VCaP (cell line): ENCODE measurements at regions not wholly inside any gene's neighbourhood (a gene's known extent, or its start where the extent isn't known, plus 50 kb on each side); places are given as distances from the start of the nearest gene placed in this dataset.

Source experiments
- H3K27ac ChIP-seq: fragments of 450-650 bp; 2 replicates; pipeline ENCODE4 v1.5.1; 2017
- CTCF ChIP-seq: fragments of 450-650 bp; conservative IDR thresholded peaks from 2 replicates; pipeline ENCODE4 v1.5.1; 2017; ENCODE audit warnings: mild to moderate bottlenecking, moderate library complexity

GRCh38 chr10:43781480-43782361 is 133.0 kb upstream of the ZNF32 start:
- H3K27ac ChIP-seq, result no peak overlapping the region
- TF ChIP-seq CTCF, result no peak

DNA sequence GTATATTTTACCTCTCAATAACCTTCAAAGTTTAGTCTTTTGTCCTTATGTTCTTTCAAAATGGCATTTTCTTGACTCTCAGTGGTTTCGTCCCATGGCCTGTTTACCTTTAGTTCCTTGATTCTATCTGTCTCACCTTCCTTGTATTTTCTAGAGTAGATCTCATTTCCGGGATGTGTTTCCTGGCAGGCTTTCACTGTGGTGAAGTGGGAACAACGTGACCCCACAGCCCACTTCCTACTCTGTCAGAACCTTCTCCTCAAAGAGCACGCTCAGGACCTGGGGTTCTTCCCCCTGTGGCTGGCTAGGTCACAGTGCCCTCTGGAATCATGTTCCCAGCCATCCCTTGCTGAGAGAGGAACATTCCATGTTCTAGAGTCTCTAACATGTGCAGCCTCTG is 129.9 kb upstream of the ZNF32 start:
- H3K27ac ChIP-seq, result no peak overlapping the region
- no peak for TF ChIP-seq CTCF

DNA sequence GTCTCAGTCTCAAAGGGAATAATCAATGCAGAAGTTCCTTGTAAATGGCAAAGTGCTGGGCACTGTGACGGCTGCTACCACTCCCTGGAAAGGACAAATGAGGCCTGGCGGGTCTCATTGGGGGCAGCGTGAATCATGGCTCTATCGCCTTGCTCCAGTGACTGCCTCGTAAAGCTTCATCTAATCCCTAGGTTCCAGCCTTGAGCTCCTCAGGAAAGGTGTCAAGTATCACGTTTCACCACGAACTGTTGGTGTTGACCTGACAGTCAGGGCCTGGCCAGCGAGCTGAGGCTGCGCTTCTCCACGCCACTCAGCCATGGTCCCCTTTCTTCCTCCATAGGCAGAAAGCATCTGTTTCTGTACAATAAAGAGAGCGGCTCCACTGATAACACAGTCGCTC is 126.7 kb upstream of the ZNF32 start:
- H3K27ac ChIP-seq, result no peak overlapping the region
- no peak for TF ChIP-seq CTCF

GRCh38 chr10:43774234-43774769 is 125.6 kb upstream of the ZNF32 start:
- TF ChIP-seq CTCF, result no peak

GRCh38 chr10:43773736-43774135 is 125.1 kb upstream of the ZNF32 start:
- TF ChIP-seq CTCF, result no peak
- H3K27ac ChIP-seq, result peak overlapping the region; percentile 37; the same call in 1 of the 2 replicates

More at GRCh38 chr10:43774234-43774769, 125.6 kb upstream of the ZNF32 start:
- H3K27ac ChIP-seq, result peak overlapping the region; percentile 37; the same call in 1 of the 2 replicates

DNA sequence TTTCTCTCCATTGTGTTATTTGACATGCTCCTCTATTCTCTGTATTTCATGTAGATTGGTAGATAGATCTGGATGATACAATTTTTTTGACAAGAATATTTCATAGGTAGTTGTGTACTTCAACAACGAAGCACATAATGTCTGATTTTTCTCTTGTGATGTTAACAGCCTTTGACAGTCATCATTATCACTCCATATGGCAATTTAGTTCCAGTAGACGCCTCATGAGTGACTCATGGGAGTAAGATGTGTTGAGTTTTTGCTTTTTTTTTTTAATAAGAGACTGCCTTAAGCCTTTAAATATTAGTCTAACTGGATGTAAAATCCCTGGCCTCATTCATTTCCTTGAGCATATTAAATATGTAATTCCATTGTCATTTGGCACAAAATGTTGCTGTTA is 123.5 kb upstream of the ZNF32 start:
- H3K27ac ChIP-seq, result peak overlapping the region; percentile 16
- TF ChIP-seq CTCF, result no peak

DNA sequence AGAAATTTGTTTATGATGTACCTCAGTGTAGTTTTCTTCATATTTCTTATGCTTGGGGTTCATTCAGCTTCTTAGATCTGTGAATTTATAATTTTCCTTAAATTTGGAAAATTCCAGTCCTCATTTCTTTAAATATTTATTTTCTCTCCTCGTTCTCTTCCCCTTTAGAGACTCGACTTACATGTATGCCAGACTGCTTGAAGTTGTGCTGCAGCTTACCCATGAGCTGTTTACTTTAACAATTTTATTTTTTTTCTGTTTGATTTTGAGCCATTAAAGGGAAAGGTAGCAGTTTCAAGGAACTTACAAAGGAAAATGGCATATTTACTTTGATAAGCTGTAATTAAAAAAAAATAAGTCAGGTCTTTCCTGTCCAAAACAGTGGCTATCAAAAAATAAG is 123.0 kb upstream of the ZNF32 start:
- TF ChIP-seq CTCF, result no peak
- peak overlapping the region; percentile 16 for H3K27ac ChIP-seq
